Smooth muscle cell (in vitro differentiated cells): ENCODE measurements at regions not wholly inside any gene's neighbourhood (a gene's known extent, or its start where the extent isn't known, plus 50 kb on each side); places are given as distances from the start of the nearest gene placed in this dataset.
A peak's percentile ranks its signal among the peaks of the same experiment; 100 is the strongest.

Source experiments
- DNase-seq: peaks from one replicate; lab custom pipeline; 2025; ENCODE audit not compliant: unreplicated experiment; lab: John Stamatoyannopoulos, UW
- H2AFZ ChIP-seq: fragments of 200-600 bp; sonication (generic); 2 replicates; pipeline ENCODE4 v1.6.0; 2016; ENCODE audit warnings: antibody characterized with exemption, low read depth, mild to moderate bottlenecking
- H3F3A ChIP-seq: fragments of 200-600 bp; sonication (generic); 2 replicates; pipeline ENCODE4 v1.6.0; 2017; ENCODE audit warnings: antibody characterized with exemption, low read depth
- H3K27ac ChIP-seq: fragments of 200-600 bp; sonication (generic); 2 replicates; pipeline ENCODE4 v1.5.1; 2016; ENCODE audit warnings: low read depth, mild to moderate bottlenecking
- H3K27me3 ChIP-seq: fragments of 200-600 bp; sonication (generic); 2 replicates; pipeline ENCODE4 v1.6.1; 2016; ENCODE audit warnings: low read depth, mild to moderate bottlenecking
- H3K36me3 ChIP-seq: fragments of 200-600 bp; sonication (generic); 2 replicates; pipeline ENCODE4 v1.5.1; 2016; ENCODE audit warnings: low read depth
- H3K4me1 ChIP-seq: fragments of 200-600 bp; sonication (generic); 2 replicates; pipeline ENCODE4 v1.5.1; 2016; ENCODE audit warnings: low read depth
- H3K4me2 ChIP-seq: fragments of 200-600 bp; sonication (generic); 2 replicates; pipeline ENCODE4 v1.6.0; 2016; ENCODE audit warnings: mild to moderate bottlenecking
- H3K4me3 ChIP-seq: fragments of 200-600 bp; sonication (generic); 2 replicates; pipeline ENCODE4 v1.5.1; 2016; ENCODE audit warnings: mild to moderate bottlenecking
- H3K79me2 ChIP-seq: fragments of 200-600 bp; sonication (generic); 2 replicates; pipeline ENCODE4 v1.6.0; 2016; ENCODE audit warnings: low read depth, mild to moderate bottlenecking
- H3K9ac ChIP-seq: fragments of 200-600 bp; sonication (generic); 2 replicates; pipeline ENCODE4 v1.6.0; 2016; ENCODE audit warnings: low read depth
- H3K9me3 ChIP-seq: fragments of 200-600 bp; sonication (generic); replicated peaks from 2 replicates; pipeline ENCODE4 v1.5.1; 2016; ENCODE audit warnings: low read depth
- H4K20me1 ChIP-seq: fragments of 200-600 bp; sonication (generic); 2 replicates; pipeline ENCODE4 v1.6.0; 2016; ENCODE audit warnings: low read depth
- CTCF ChIP-seq: fragments of 200-600 bp; sonication (generic); IDR thresholded peaks from 2 replicates; pipeline ENCODE4 v1.5.1; 2017; ENCODE audit warnings: borderline replicate concordance, mild to moderate bottlenecking, antibody characterized with exemption; ENCODE audit not compliant: insufficient read depth, poor library complexity, severe bottlenecking
- WGBS: methylation state at CpG from one replicate; pipeline ENCODE4 v1.1.7; 2016; ENCODE audit warnings: low lambda C conversion rate; 5-methylcytosine and 5-hydroxymethylcytosine counted together

GRCh38 chr10:44619521-44619920 is 234.6 kb upstream of the CXCL12 start:
- H3K4me2 ChIP-seq: no peak overlapping the region
- H3K9ac ChIP-seq: no peak overlapping the region
- no peaks in the 10 kb centered on the region for H3K79me2 ChIP-seq
- no peak overlapping the region for H3K4me3 ChIP-seq
- H3K36me3 ChIP-seq: no peaks in the 10 kb centered on the region
- no peak for DNase-seq
- no peaks in the 10 kb centered on the region for H4K20me1 ChIP-seq
- WGBS: 0% methylated on average over 1 of the region's 1 CpG
- H3K27me3 ChIP-seq: no peaks in the 10 kb centered on the region
- no peaks in the 10 kb centered on the region for H3K9me3 ChIP-seq
- no peak for TF ChIP-seq CTCF
- no peak overlapping the region for H3K27ac ChIP-seq
- no peaks in the 10 kb centered on the region for H3K4me1 ChIP-seq
- no peaks in the 10 kb centered on the region for H3F3A ChIP-seq
- H2AFZ ChIP-seq: no peak overlapping the region

- Histone ChIP-seq H3K9ac (no peak overlapping the region), H3K4me1 (no peaks in the 10 kb centered on the region), H3K79me2 (no peaks in the 10 kb centered on the region), H3F3A (no peaks in the 10 kb centered on the region), H3K27me3 (no peaks in the 10 kb centered on the region), H3K4me3 (no peak overlapping the region), H3K9me3 (no peaks in the 10 kb centered on the region), H3K4me2 (no peak overlapping the region), H2AFZ (no peak overlapping the region), H3K27ac (no peak overlapping the region), H4K20me1 (no peaks in the 10 kb centered on the region), H3K36me3 (no peaks in the 10 kb centered on the region)
- TF ChIP-seq CTCF: no peak
- no peak for DNase-seq
- WGBS: 82% methylated on average over 3 of the region's 3 CpGs
These were observed 235.1 kb upstream of the CXCL12 start for GRCh38 chr10:44619975-44620374.

GRCh38 chr10:44627591-44628354 is 242.9 kb upstream of the CXCL12 start:
- Histone ChIP-seq H4K20me1 (no peaks in the 10 kb centered on the region), H3K4me2 (no peak overlapping the region), H3F3A (no peaks in the 10 kb centered on the region), H3K79me2 (no peaks in the 10 kb centered on the region), H3K27ac (no peak overlapping the region), H3K9me3 (no peaks in the 10 kb centered on the region), H3K9ac (no peak overlapping the region), H3K36me3 (no peaks in the 10 kb centered on the region), H3K4me3 (no peak overlapping the region), H3K27me3 (no peaks in the 10 kb centered on the region), H3K4me1 (no peaks in the 10 kb centered on the region), H2AFZ (no peak overlapping the region)
- whole genome bisulfite sequencing: 86% methylated on average over 6 of the region's 6 CpGs
- TF ChIP-seq CTCF: no peak
- DNase-seq: no peak

GRCh38 chr10:44628921-44629320 is 244.0 kb upstream of the CXCL12 start:
- peak overlapping the region; percentile 68 for H3K4me2 ChIP-seq
- no peak for TF ChIP-seq CTCF
- no peak for DNase-seq

More at GRCh38 chr10:44628921-44629320, 244.0 kb upstream of the CXCL12 start:
- no peak overlapping the region for H3K27ac ChIP-seq
- H3K27me3 ChIP-seq: no peaks in the 10 kb centered on the region
- 9% methylated on average over 2 of the region's 2 CpGs for WGBS
- no peaks in the 10 kb centered on the region for H3F3A ChIP-seq
- H3K4me1 ChIP-seq: no peaks in the 10 kb centered on the region
- no peaks in the 10 kb centered on the region for H3K9me3 ChIP-seq
- no peak overlapping the region for H3K4me3 ChIP-seq
- no peaks in the 10 kb centered on the region for H3K79me2 ChIP-seq
- no peak overlapping the region for H3K9ac ChIP-seq
- H4K20me1 ChIP-seq: no peaks in the 10 kb centered on the region
- H2AFZ ChIP-seq: peak overlapping the region; percentile 26
- no peaks in the 10 kb centered on the region for H3K36me3 ChIP-seq
